ENCODE measurements at regions not wholly inside any gene's neighbourhood (a gene's known extent, or its start where the extent isn't known, plus 50 kb on each side); places are given as distances from the start of the nearest gene placed in this dataset.
A peak's percentile ranks its signal among the peaks of the same experiment; 100 is the strongest.
"Not testable (repeated sequence)": the region's sequence is repeated elsewhere in the genome, so short reads cannot be mapped to it uniquely, and the experiment has no call there.

GRCh38 chr12:94916663-94917062, 86.8 kb downstream of the NDUFA12 start:
- Mint-ChIP-seq H3K27me3 (ENCODE audit: insufficient read depth) (no peaks in the 10 kb centered on the region), H3K4me3 (no peak overlapping the region), H3K9me3 (no peaks in the 10 kb centered on the region), H3K4me1 (ENCODE audit: low read depth) (no peaks in the 10 kb centered on the region), H3K36me3 (ENCODE audit: low read depth) (no peaks in the 10 kb centered on the region), H3K27ac (no peak overlapping the region)
- intact Hi-C loops (cut with micrococcal nuclease): no loop called here
- DNase-seq (ENCODE audit: low spot score): no peak

DNA sequence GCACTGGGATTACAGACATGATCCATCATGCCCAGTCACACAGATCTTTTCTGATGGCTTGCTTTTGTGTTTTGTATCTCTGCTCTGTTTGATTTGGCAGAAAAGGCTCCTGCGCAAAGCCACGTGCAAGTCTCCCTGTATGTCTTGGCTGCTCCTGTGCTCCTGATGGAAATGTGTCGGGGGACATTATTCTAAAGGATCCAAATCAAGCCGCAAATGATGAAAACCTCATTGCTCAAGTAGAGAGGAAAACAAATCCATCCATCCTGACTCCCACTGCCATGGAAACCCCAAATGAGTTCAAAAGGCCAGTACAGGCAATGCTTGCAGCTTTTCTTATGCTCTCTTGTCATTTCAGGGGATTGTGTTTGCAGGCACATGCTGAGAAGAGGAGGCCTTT, 93.8 kb downstream of the NDUFA12 start:
- no peak for DNase-seq (ENCODE audit: low spot score)
- Mint-ChIP-seq H3K27ac (no peak overlapping the region), H3K4me3 (no peak overlapping the region), H3K27me3 (ENCODE audit: insufficient read depth) (no peaks in the 10 kb centered on the region), H3K4me1 (ENCODE audit: low read depth) (no peaks in the 10 kb centered on the region), H3K9me3 (no peaks in the 10 kb centered on the region), H3K36me3 (ENCODE audit: low read depth) (no peaks in the 10 kb centered on the region)
- intact Hi-C loops (cut with micrococcal nuclease): no loop called here

GRCh38 chr12:94905749-94906148, 97.7 kb downstream of the NDUFA12 start:
- H3K27ac Mint-ChIP-seq; H3K36me3 Mint-ChIP-seq (ENCODE audit: low read depth); H3K9me3 Mint-ChIP-seq; H3K4me3 Mint-ChIP-seq; DNase-seq (ENCODE audit: low spot score); intact Hi-C loops (cut with micrococcal nuclease); H3K4me1 Mint-ChIP-seq (ENCODE audit: low read depth); H3K27me3 Mint-ChIP-seq (ENCODE audit: insufficient read depth): not testable (repeated sequence)

GRCh38 chr12:94900496-94900895, 103.0 kb downstream of the NDUFA12 start:
- intact Hi-C loops (cut with micrococcal nuclease): no loop called here
- no peaks in the 10 kb centered on the region for H3K4me1 Mint-ChIP-seq (ENCODE audit: low read depth)

DNA sequence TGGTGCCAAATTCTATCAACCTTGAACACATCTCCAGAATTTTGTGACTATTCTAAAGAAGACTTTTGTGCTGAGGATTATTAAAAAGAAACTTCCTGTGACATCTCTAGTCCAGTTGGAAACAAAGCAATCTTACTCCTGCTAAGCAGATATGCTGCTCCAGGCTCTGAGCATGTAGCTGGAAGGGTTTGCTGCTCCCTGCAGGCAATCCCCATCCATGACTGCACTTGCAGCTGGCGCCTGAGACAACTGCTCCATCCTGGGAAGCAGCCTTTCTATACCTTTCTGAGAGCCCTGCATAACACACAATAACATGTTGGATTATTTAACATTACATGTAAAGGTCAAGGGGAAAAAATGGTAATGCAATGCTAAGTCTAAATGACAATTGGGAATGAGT, 105.1 kb downstream of the NDUFA12 start:
- Mint-ChIP-seq H3K4me3 (no peak overlapping the region), H3K27me3 (ENCODE audit: insufficient read depth) (peaks cover 11% of the 10 kb centered on the region), H3K4me1 (ENCODE audit: low read depth) (no peaks in the 10 kb centered on the region), H3K27ac (no peak overlapping the region), H3K36me3 (ENCODE audit: low read depth) (no peaks in the 10 kb centered on the region), H3K9me3 (no peaks in the 10 kb centered on the region)
- no peak for DNase-seq (ENCODE audit: low spot score)
- intact Hi-C loops (cut with micrococcal nuclease): no loop called here

More at GRCh38 chr12:94900496-94900895, 103.0 kb downstream of the NDUFA12 start:
- Mint-ChIP-seq H3K27ac (no peak overlapping the region), H3K27me3 (ENCODE audit: insufficient read depth) (peaks cover 8% of the 10 kb centered on the region), H3K4me3 (no peak overlapping the region), H3K36me3 (ENCODE audit: low read depth) (no peaks in the 10 kb centered on the region), H3K9me3 (no peaks in the 10 kb centered on the region)
- DNase-seq (ENCODE audit: low spot score): no peak

DNA sequence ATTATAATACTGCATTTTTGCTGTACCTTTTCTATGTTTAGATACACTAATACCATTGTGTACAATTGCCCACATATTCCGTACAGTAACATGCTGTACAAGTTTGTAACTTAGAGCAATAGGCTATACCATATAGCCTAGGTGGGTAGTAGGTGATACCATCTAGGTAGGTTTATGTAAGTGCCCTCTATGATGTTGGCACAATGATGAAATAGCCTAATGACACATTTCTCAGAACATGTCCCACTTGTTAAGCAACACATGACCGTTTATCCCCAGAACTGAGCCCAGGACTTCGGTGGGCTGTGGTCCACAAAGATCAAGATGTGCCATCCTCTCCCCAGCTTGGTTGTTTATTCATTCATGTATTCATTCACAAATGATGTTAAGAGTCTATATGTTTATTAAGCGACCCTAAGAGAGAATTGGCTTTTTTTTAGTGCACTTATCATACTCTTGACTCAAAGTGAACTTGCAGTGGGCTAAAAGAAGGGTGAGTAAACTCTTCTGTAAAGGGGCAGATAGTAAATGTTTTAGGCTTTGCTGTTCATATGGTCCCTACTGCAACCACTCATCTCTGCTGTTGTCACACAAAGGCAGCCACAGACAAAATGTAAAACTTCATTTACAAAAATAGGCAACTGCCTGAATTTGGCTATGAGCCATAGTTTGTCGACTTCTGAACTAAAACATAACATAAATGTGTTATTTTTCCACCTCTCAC, 110.8 kb downstream of the NDUFA12 start:
- no peaks in the 10 kb centered on the region for H3K36me3 Mint-ChIP-seq (ENCODE audit: low read depth)
- H3K4me3 Mint-ChIP-seq: no peak overlapping the region
- peaks cover 7% of the 10 kb centered on the region for H3K27me3 Mint-ChIP-seq (ENCODE audit: insufficient read depth)
- DNase-seq (ENCODE audit: low spot score): no peak
- no peak overlapping the region for H3K27ac Mint-ChIP-seq
- H3K4me1 Mint-ChIP-seq (ENCODE audit: low read depth): no peaks in the 10 kb centered on the region
- no peaks in the 10 kb centered on the region for H3K9me3 Mint-ChIP-seq
- intact Hi-C loops (cut with micrococcal nuclease): no loop called here

DNA sequence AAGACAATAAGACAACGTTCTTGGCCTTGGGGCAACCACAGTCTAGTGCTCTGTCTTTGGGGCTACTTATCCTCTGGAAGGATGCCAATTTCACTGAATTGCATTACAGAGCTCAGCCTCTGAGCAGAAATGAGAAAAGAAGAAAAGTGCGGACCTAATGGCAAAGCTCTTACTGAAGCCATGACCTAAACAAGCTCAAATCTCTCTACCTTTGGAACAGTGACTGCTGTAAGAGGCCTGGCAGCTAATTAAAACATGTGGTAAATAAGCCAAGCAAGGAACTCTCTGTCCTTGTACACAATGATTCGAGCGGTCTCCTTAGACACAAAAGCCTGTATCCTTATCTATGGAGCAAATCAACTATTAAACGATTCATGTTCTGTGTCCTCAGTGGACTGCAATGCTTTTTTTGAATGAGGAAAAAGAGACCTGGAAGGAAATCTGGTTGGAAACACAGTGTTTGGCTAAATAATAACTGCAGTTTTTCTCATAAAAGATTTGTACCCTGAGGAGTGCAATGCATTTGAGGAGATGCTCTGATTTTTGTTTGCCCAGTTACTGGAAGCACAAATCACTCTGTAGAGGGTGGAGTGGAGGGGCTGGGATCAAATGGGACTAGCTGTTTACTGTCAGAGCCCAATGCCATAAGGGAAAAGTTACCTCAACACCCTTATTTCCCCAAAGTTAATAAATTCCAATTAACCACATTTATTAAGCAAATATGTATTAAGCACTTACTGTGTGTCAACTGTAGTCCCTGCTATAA, 113.9 kb downstream of the NDUFA12 start:
- no peaks in the 10 kb centered on the region for H3K9me3 Mint-ChIP-seq
- H3K4me3 Mint-ChIP-seq: no peak overlapping the region
- H3K36me3 Mint-ChIP-seq (ENCODE audit: low read depth): no peaks in the 10 kb centered on the region
- DNase-seq (ENCODE audit: low spot score): no peak
- no peaks in the 10 kb centered on the region for H3K4me1 Mint-ChIP-seq (ENCODE audit: low read depth)
- intact Hi-C loops (cut with micrococcal nuclease): no loop called here
- H3K27ac Mint-ChIP-seq: no peak overlapping the region
- H3K27me3 Mint-ChIP-seq (ENCODE audit: insufficient read depth): peaks cover 6% of the 10 kb centered on the region

DNA sequence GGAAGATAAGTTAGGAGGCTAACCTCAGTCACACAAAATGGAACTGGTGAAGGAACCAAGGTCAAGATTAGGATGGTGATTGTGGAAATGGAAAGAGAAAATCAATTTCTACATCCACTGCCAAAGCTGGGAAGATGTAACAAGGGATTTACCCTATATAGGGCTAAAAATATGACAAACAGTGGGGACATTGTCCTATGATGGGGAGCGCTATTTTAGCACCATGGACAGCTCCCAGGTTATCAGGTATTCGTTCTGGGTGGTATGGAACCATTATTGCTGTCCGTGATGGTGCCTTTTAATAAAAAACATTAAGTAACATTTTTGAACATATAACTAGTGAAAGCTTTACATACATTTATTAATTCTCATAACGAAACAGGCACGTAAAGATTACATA, 124.0 kb downstream of the NDUFA12 start:
- Mint-ChIP-seq H3K4me1 (ENCODE audit: low read depth) (peaks cover 2% of the 10 kb centered on the region), H3K27me3 (ENCODE audit: insufficient read depth) (peaks cover 37% of the 10 kb centered on the region), H3K9me3 (no peaks in the 10 kb centered on the region), H3K36me3 (ENCODE audit: low read depth) (no peaks in the 10 kb centered on the region), H3K4me3 (no peak overlapping the region), H3K27ac (no peak overlapping the region)
- intact Hi-C loops (cut with micrococcal nuclease): loop anchor here (10.0 kb wide), 1 partner anchor 275 kb away; no protein-coding TSS in a partner anchor
- no peak for DNase-seq (ENCODE audit: low spot score)

- Mint-ChIP-seq H3K36me3 (ENCODE audit: low read depth) (no peaks in the 10 kb centered on the region), H3K9me3 (no peaks in the 10 kb centered on the region), H3K4me1 (ENCODE audit: low read depth) (peaks cover 6% of the 10 kb centered on the region), H3K27ac (no peak overlapping the region), H3K27me3 (ENCODE audit: insufficient read depth) (peaks cover 61% of the 10 kb centered on the region), H3K4me3 (no peak overlapping the region)
- intact Hi-C loops (cut with micrococcal nuclease): loop anchor here (10.0 kb wide), 1 partner anchor 271 kb away; no protein-coding TSS in a partner anchor
- DNase-seq (ENCODE audit: low spot score): no peak
Observed at GRCh38 chr12:94875525-94875924, 128.0 kb downstream of the NDUFA12 start.

DNA sequence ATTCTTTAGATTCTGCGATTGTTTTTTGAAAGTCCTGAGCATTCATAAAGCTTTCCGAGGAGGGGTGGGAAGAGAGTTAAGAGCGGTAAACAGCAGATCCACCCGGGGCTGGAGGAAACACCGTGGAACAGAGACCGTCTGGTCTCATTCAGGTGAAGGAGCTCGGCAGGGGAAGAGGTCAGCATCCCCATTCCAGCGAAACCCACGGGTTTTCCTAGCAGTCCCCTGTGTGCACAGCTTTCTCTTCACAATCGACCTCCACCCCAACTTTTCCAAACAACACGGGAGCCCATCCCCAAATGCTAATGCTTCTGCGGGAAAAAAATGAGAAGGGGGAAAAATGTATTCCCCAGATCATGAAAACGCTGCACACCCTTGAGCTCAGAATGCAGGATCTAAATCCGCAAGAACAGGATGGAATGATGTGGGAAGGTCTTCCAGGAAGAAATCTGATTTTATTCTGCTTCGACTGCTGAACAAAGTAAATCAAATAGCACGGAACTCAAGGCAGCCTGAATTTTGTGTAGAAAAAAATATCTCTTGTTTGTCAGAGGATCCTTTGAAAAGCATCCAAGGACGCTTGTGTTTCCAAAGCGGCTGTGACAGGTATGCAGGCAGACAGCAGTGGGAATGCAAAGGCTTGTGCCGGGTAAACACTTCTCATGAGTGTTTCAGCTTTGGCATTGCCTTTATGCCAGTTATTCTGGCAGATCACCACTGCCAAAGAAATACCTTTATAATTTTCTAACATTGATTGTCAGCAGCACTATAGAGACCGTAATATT, 128.8 kb downstream of the NDUFA12 start:
- H3K9me3 Mint-ChIP-seq: no peaks in the 10 kb centered on the region
- H3K27ac Mint-ChIP-seq: no peak overlapping the region
- H3K4me1 Mint-ChIP-seq (ENCODE audit: low read depth): peaks cover 6% of the 10 kb centered on the region
- H3K27me3 Mint-ChIP-seq (ENCODE audit: insufficient read depth): peaks cover 62% of the 10 kb centered on the region
- H3K4me3 Mint-ChIP-seq: peak overlapping the region; percentile 49
- DNase-seq (ENCODE audit: low spot score): no peak
- intact Hi-C loops (cut with micrococcal nuclease): loop anchor here (10.0 kb wide), 1 partner anchor 270 kb away; no protein-coding TSS in a partner anchor
- H3K36me3 Mint-ChIP-seq (ENCODE audit: low read depth): no peaks in the 10 kb centered on the region

DNA sequence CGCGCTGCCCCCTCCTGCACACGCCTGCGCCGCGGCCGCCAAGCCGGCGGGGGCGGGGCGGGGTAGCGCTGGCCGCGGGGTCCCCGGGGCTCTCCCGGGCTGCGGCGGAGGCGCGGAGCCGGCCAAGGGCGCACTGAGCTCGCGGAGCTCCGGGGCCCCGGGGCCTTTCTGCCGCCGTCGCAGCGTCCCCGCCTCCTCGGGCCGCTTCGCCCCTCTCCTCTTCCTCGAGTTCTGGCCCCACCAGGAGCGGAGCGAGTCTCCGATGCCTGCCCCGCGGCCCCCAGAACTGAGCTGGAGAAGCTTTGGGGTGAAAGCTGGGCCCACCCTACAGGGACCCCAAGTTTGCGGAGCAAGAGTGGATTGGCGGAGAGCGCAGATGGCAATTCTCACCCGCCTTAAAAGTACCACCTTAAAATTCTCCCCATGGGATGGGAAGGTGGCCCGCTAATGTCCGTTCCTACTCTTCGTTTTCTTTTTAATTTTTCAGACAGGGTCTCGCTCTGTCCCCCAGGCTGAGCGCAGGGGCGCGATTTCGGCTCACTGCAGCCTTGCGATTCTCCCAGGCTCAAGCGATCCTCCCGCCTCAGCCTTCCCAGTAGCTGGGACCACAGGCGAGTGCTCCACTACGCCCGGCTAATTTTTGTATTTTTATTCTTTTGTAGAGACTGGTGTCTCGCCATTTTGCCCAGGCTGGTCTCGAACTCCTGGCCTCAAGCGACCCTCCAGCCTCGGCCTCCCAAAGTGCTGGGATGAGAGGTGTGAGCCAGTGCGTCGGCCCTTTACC, 129.6 kb downstream of the NDUFA12 start:
- H3K9me3 Mint-ChIP-seq: no peaks in the 10 kb centered on the region
- H3K27me3 Mint-ChIP-seq (ENCODE audit: insufficient read depth): peaks cover 62% of the 10 kb centered on the region
- H3K4me1 Mint-ChIP-seq (ENCODE audit: low read depth): peaks cover 6% of the 10 kb centered on the region
- H3K36me3 Mint-ChIP-seq (ENCODE audit: low read depth): no peaks in the 10 kb centered on the region
- intact Hi-C loops (cut with micrococcal nuclease): loop anchor here (10.0 kb wide), 1 partner anchor 269 kb away; no protein-coding TSS in a partner anchor
- peak overlapping the region; percentile 49 for H3K4me3 Mint-ChIP-seq
- no peak for DNase-seq (ENCODE audit: low spot score)
- H3K27ac Mint-ChIP-seq: peak overlapping the region; percentile 23

DNA sequence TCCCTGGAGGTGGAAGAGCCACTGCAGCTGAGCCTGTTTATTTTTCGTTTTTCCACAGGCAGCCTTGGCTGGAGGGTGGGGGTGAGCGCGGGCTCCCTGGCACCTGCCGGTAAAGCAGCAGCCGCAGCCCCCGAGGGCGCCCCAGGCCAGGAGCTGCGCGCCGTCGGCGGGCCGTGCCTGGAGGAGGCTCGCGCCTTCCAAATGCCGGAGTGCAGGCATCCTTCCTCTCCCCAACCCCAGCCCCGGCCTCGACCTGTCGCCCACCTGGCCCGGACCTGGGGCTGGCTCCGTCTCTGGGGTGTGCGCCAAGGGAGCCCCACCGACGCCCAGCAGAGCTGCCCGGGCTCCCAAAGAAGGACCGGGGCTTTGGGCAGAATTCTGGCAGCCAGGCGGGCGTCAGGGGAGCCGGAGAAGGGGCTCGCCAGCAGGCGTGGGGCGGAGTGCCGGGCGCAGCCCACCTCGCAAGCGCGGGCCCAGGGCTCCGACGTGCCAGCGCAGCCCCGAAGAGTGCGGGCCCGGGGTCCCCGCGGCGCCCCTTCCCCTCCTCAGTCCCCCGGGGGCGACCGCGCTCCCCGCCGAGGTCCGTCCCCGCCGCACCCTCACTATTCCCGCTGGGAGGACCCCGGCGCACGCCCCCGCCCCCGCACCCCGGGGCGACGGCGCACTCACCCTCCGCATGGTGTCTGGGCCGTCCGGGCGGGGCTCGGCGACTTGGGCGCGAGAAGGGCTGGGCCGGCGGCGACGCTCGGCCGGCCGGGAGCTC, 130.3 kb downstream of the NDUFA12 start:
- no peaks in the 10 kb centered on the region for H3K9me3 Mint-ChIP-seq
- peaks cover 60% of the 10 kb centered on the region for H3K27me3 Mint-ChIP-seq (ENCODE audit: insufficient read depth)
- H3K4me1 Mint-ChIP-seq (ENCODE audit: low read depth): peaks cover 6% of the 10 kb centered on the region
- H3K27ac Mint-ChIP-seq: no peak overlapping the region
- H3K36me3 Mint-ChIP-seq (ENCODE audit: low read depth): no peaks in the 10 kb centered on the region
- intact Hi-C loops (cut with micrococcal nuclease): loop anchor here (10.0 kb wide), 1 partner anchor 268 kb away; no protein-coding TSS in a partner anchor
- H3K4me3 Mint-ChIP-seq: no peak overlapping the region
- DNase-seq (ENCODE audit: low spot score): no peak

Data from activated T-helper 1 cell treated with anti-CD3 and anti-CD28 coated beads, Interleukin-12 subunit alpha, Interleukin-12 subunit beta, Interleukin-2, Interleukin-4 antibody, amounts not matched to agents 30 ng/mL and 10 ng/mL and 1 ng/mL, durations not matched to agents 14 hours and 24 hours and 36 hours (primary cell).